Adipocyte (in vitro differentiated cells): ENCODE measurements at regions not wholly inside any gene's neighbourhood (a gene's known extent, or its start where the extent isn't known, plus 50 kb on each side); places are given as distances from the start of the nearest gene placed in this dataset.

Experiments used
- DNase-seq: peaks from one replicate; pipeline ENCODE4 v3.0.0-alpha.2; 2015; ENCODE audit warnings: low read depth
- H3K27me3 ChIP-seq: replicated peaks from 2 replicates; pipeline ENCODE4 v1.7.0; 2013; ENCODE audit warnings: mild to moderate bottlenecking, low read length, moderate library complexity; ENCODE audit not compliant: control insufficient read depth, insufficient read depth
- H3K36me3 ChIP-seq: 2 replicates; pipeline ENCODE4 v1.7.0; 2013; ENCODE audit warnings: low read length, mild to moderate bottlenecking, moderate library complexity; ENCODE audit not compliant: control insufficient read depth, insufficient read depth, severe bottlenecking
- H3K4me1 ChIP-seq: 2 replicates; pipeline ENCODE4 v1.7.0; 2013; ENCODE audit warnings: mild to moderate bottlenecking, low read length, moderate library complexity; ENCODE audit not compliant: control insufficient read depth, insufficient read depth
- H3K4me3 ChIP-seq: 2 replicates; pipeline ENCODE4 v1.7.0; 2013; ENCODE audit warnings: mild to moderate bottlenecking, low read length, moderate library complexity
- H3K9ac ChIP-seq: 2 replicates; pipeline ENCODE4 v1.7.0; 2013; ENCODE audit warnings: mild to moderate bottlenecking, low read length, moderate library complexity
- H3K9me3 ChIP-seq: 2 replicates; pipeline ENCODE4 v1.7.0; 2013; ENCODE audit warnings: mild to moderate bottlenecking, low read length, moderate library complexity; ENCODE audit not compliant: control insufficient read depth

GRCh38 chr1:4362314-4363044 is 291.9 kb upstream of the AJAP1 start:
- H3K36me3 ChIP-seq = no peaks in the 10 kb centered on the region
- H3K4me3 ChIP-seq = no peak overlapping the region
- no peaks in the 10 kb centered on the region for H3K27me3 ChIP-seq
- H3K9me3 ChIP-seq = peaks cover 4% of the 10 kb centered on the region
- no peak overlapping the region for H3K9ac ChIP-seq
- H3K4me1 ChIP-seq = no peaks in the 10 kb centered on the region
- no peak for DNase-seq

- Histone ChIP-seq H3K27me3 (no peaks in the 10 kb centered on the region), H3K4me3 (no peak overlapping the region), H3K36me3 (no peaks in the 10 kb centered on the region), H3K9me3 (peaks cover 4% of the 10 kb centered on the region), H3K9ac (no peak overlapping the region), H3K4me1 (no peaks in the 10 kb centered on the region)
- DNase-seq = no peak
Observed at GRCh38 chr1:4366091-4366490, 288.3 kb upstream of the AJAP1 start.

- Histone ChIP-seq H3K4me1 (no peaks in the 10 kb centered on the region), H3K4me3 (no peak overlapping the region), H3K36me3 (no peaks in the 10 kb centered on the region), H3K9me3 (peaks cover 4% of the 10 kb centered on the region), H3K27me3 (no peaks in the 10 kb centered on the region), H3K9ac (no peak overlapping the region)
- no peak for DNase-seq
Observed at GRCh38 chr1:4367230-4367777, 287.1 kb upstream of the AJAP1 start.

GRCh38 chr1:4369335-4369734 is 285.1 kb upstream of the AJAP1 start:
- no peak overlapping the region for H3K4me3 ChIP-seq
- H3K27me3 ChIP-seq = no peaks in the 10 kb centered on the region
- no peaks in the 10 kb centered on the region for H3K36me3 ChIP-seq
- H3K9me3 ChIP-seq = no peaks in the 10 kb centered on the region
- H3K4me1 ChIP-seq = no peaks in the 10 kb centered on the region
- no peak overlapping the region for H3K9ac ChIP-seq
- DNase-seq = no peak

- H3K4me1 ChIP-seq = no peaks in the 10 kb centered on the region
- H3K9ac ChIP-seq = no peak overlapping the region
- H3K9me3 ChIP-seq = no peaks in the 10 kb centered on the region
- no peaks in the 10 kb centered on the region for H3K36me3 ChIP-seq
- DNase-seq = no peak
- no peak overlapping the region for H3K4me3 ChIP-seq
- no peaks in the 10 kb centered on the region for H3K27me3 ChIP-seq
Observed at GRCh38 chr1:4371849-4372248, 282.6 kb upstream of the AJAP1 start.

- DNase-seq = no peak
- Histone ChIP-seq H3K9ac (no peak overlapping the region), H3K36me3 (no peaks in the 10 kb centered on the region), H3K4me3 (no peak overlapping the region), H3K4me1 (no peaks in the 10 kb centered on the region), H3K9me3 (no peaks in the 10 kb centered on the region), H3K27me3 (no peaks in the 10 kb centered on the region)
Observed at GRCh38 chr1:4375812-4376211, 278.6 kb upstream of the AJAP1 start.

GRCh38 chr1:4379451-4380175 is 274.8 kb upstream of the AJAP1 start:
- Histone ChIP-seq H3K4me1 (no peaks in the 10 kb centered on the region), H3K27me3 (no peaks in the 10 kb centered on the region), H3K9ac (no peak overlapping the region), H3K36me3 (no peaks in the 10 kb centered on the region), H3K4me3 (no peak overlapping the region), H3K9me3 (peaks cover 10% of the 10 kb centered on the region)
- no peak for DNase-seq

GRCh38 chr1:4380564-4381168 is 273.7 kb upstream of the AJAP1 start:
- H3K9ac ChIP-seq = no peak overlapping the region
- H3K27me3 ChIP-seq = no peaks in the 10 kb centered on the region
- peaks cover 10% of the 10 kb centered on the region for H3K9me3 ChIP-seq
- no peak overlapping the region for H3K4me3 ChIP-seq
- H3K36me3 ChIP-seq = no peaks in the 10 kb centered on the region
- no peaks in the 10 kb centered on the region for H3K4me1 ChIP-seq
- no peak for DNase-seq

- Histone ChIP-seq H3K9me3 (peaks cover 16% of the 10 kb centered on the region), H3K4me3 (no peak overlapping the region), H3K27me3 (no peaks in the 10 kb centered on the region), H3K36me3 (no peaks in the 10 kb centered on the region), H3K9ac (no peak overlapping the region), H3K4me1 (no peaks in the 10 kb centered on the region)
- DNase-seq = no peak
Observed at GRCh38 chr1:4393191-4393590, 261.2 kb upstream of the AJAP1 start.

- no peaks in the 10 kb centered on the region for H3K4me1 ChIP-seq
- H3K4me3 ChIP-seq = no peak overlapping the region
- no peak for DNase-seq
- no peaks in the 10 kb centered on the region for H3K27me3 ChIP-seq
- H3K36me3 ChIP-seq = no peaks in the 10 kb centered on the region
- peaks cover 16% of the 10 kb centered on the region for H3K9me3 ChIP-seq
- no peak overlapping the region for H3K9ac ChIP-seq
Observed at GRCh38 chr1:4394366-4394765, 260.0 kb upstream of the AJAP1 start.

GRCh38 chr1:4395158-4395557 is 259.3 kb upstream of the AJAP1 start:
- no peak overlapping the region for H3K9ac ChIP-seq
- no peak overlapping the region for H3K4me3 ChIP-seq
- no peaks in the 10 kb centered on the region for H3K4me1 ChIP-seq
- H3K9me3 ChIP-seq = peaks cover 16% of the 10 kb centered on the region
- H3K27me3 ChIP-seq = no peaks in the 10 kb centered on the region
- DNase-seq = no peak
- no peaks in the 10 kb centered on the region for H3K36me3 ChIP-seq
